NCI-H2171 (cell line): ENCODE measurements at regions not wholly inside any gene's neighbourhood (a gene's known extent, or its start where the extent isn't known, plus 50 kb on each side); places are given as distances from the start of the nearest gene placed in this dataset.
"Not testable (repeated sequence)": the region's sequence is repeated elsewhere in the genome, so short reads cannot be mapped to it uniquely, and the experiment has no call there.

Experiments
- DNase-seq: peaks from one replicate; lab custom pipeline; 2025; lab: John Stamatoyannopoulos, UW

GRCh38 chr19:28066161-28066560 is 1146.8 kb downstream of the UQCRFS1 start:
- no peak for DNase-seq

- DNase-seq, result no peak
Observed at GRCh38 chr19:28065026-28065425, 1147.9 kb downstream of the UQCRFS1 start.

- DNase-seq, result no peak
Observed at GRCh38 chr19:28063702-28064101, 1149.2 kb downstream of the UQCRFS1 start.

- no peak for DNase-seq
Observed at GRCh38 chr19:28061111-28061510, 1151.8 kb downstream of the UQCRFS1 start.

- DNase-seq, result not testable (repeated sequence)
Observed at GRCh38 chr19:28057026-28057425, 1155.9 kb downstream of the UQCRFS1 start.

- no peak for DNase-seq
Observed at GRCh38 chr19:28051047-28051446, 1161.9 kb downstream of the UQCRFS1 start.

- no peak for DNase-seq
Observed at GRCh38 chr19:28049875-28050274, 1163.1 kb downstream of the UQCRFS1 start.

GRCh38 chr19:28046932-28047331 is 1166.0 kb downstream of the UQCRFS1 start:
- no peak for DNase-seq

- DNase-seq, result no peak
Observed at GRCh38 chr19:28045621-28046020, 1167.3 kb downstream of the UQCRFS1 start.

GRCh38 chr19:28044477-28044876 is 1168.5 kb downstream of the UQCRFS1 start:
- no peak for DNase-seq

GRCh38 chr19:28042516-28042915 is 1170.4 kb downstream of the UQCRFS1 start:
- no peak for DNase-seq

- no peak for DNase-seq
Observed at GRCh38 chr19:28039677-28040381, 1173.1 kb downstream of the UQCRFS1 start.

GRCh38 chr19:28037186-28037585 is 1175.8 kb downstream of the UQCRFS1 start:
- DNase-seq, result no peak

GRCh38 chr19:28036486-28036885 is 1176.5 kb downstream of the UQCRFS1 start:
- no peak for DNase-seq

GRCh38 chr19:28034936-28035335 is 1178.0 kb downstream of the UQCRFS1 start:
- DNase-seq, result no peak

- DNase-seq, result no peak
Observed at GRCh38 chr19:28028881-28029444, 1184.0 kb downstream of the UQCRFS1 start.

GRCh38 chr19:28027116-28027515 is 1185.8 kb downstream of the UQCRFS1 start:
- DNase-seq, result no peak

- DNase-seq, result no peak
Observed at GRCh38 chr19:28026636-28027035, 1186.3 kb downstream of the UQCRFS1 start.

- no peak for DNase-seq
Observed at GRCh38 chr19:28024920-28025319, 1188.0 kb downstream of the UQCRFS1 start.

GRCh38 chr19:28023064-28023463 is 1189.9 kb downstream of the UQCRFS1 start:
- DNase-seq, result no peak

- DNase-seq, result no peak
Observed at GRCh38 chr19:28022506-28022905, 1190.4 kb downstream of the UQCRFS1 start.

- DNase-seq, result no peak
Observed at GRCh38 chr19:28021259-28022185, 1191.4 kb downstream of the UQCRFS1 start.
